DND-41 (cell line): ENCODE measurements at regions not wholly inside any gene's neighbourhood (a gene's known extent, or its start where the extent isn't known, plus 50 kb on each side); places are given as distances from the start of the nearest gene placed in this dataset.

Experiments
- ATAC-seq: fragments of 200-7000 bp; cut with Tn5 transposase; 3 replicates; pipeline ENCODE4 v1.9.1; 2021; ENCODE audit warnings: low read depth; ENCODE audit not compliant: insufficient read depth
- DNase-seq: peaks from one replicate; pipeline ENCODE4 v3.0.0-alpha.2; 2020
- H2AFZ ChIP-seq: 2 replicates; pipeline ENCODE4 v1.6.0; 2012; ENCODE audit warnings: low read depth, low read length
- H3K27ac ChIP-seq: 2 replicates; pipeline ENCODE4 v1.5.1; 2012; ENCODE audit warnings: low read length, inconsistent platforms
- H3K27me3 ChIP-seq: fragments of 200-600 bp; sonication (generic); 2 replicates; pipeline ENCODE4 v1.6.0; 2012; ENCODE audit warnings: low read length, mild to moderate bottlenecking, inconsistent platforms; ENCODE audit not compliant: insufficient read depth, poor library complexity
- H3K36me3 ChIP-seq: 2 replicates; pipeline ENCODE4 v1.5.1; 2012; ENCODE audit warnings: low read length, inconsistent platforms; ENCODE audit not compliant: insufficient read depth
- H3K4me1 ChIP-seq: 2 replicates; pipeline ENCODE4 v1.5.1; 2012; ENCODE audit warnings: mild to moderate bottlenecking, low read length; ENCODE audit not compliant: insufficient read depth
- H3K4me2 ChIP-seq: 2 replicates; pipeline ENCODE4 v1.6.0; 2012; ENCODE audit warnings: mild to moderate bottlenecking, moderate library complexity, low read length, inconsistent platforms; ENCODE audit not compliant: insufficient read depth
- H3K4me3 ChIP-seq, 2 experiments: fragments of 200-600 bp in 1 of 2; shearing (Covaris generic) in 1 of 2; 2 replicates each; pipeline ENCODE4 v1.5.1; 2012 to 2016; ENCODE audit warnings: inconsistent platforms in 2 of 2, low read length in 2 of 2, mild to moderate bottlenecking in 2 of 2, low read depth in 1 of 2, moderate library complexity in 1 of 2
- H3K79me2 ChIP-seq: 2 replicates; pipeline ENCODE4 v1.6.0; 2012; ENCODE audit warnings: low read length, inconsistent platforms; ENCODE audit not compliant: insufficient read depth
- H3K9ac ChIP-seq: 2 replicates; pipeline ENCODE4 v1.6.0; 2012; ENCODE audit warnings: low read depth, mild to moderate bottlenecking, inconsistent platforms, low read length, moderate library complexity
- H3K9me3 ChIP-seq: 2 replicates; pipeline ENCODE4 v1.5.1; 2012; ENCODE audit warnings: low read length, moderate library complexity, mild to moderate bottlenecking, inconsistent platforms; ENCODE audit not compliant: insufficient read depth, severe bottlenecking
- H4K20me1 ChIP-seq: 2 replicates; pipeline ENCODE4 v1.6.0; 2012; ENCODE audit warnings: low read length; ENCODE audit not compliant: insufficient read depth
- CTCF ChIP-seq: IDR thresholded peaks from 2 replicates; pipeline ENCODE4 v1.5.1; 2012; ENCODE audit warnings: borderline replicate concordance, low read length, moderate library complexity, mild to moderate bottlenecking; ENCODE audit not compliant: poor library complexity, severe bottlenecking; ENCODE audit errors: extremely low read depth
- EZH2 ChIP-seq: IDR thresholded peaks from 3 replicates; pipeline ENCODE4 v1.6.1; 2012; ENCODE audit warnings: borderline replicate concordance, low read depth, mild to moderate bottlenecking, moderate library complexity, low read length, inconsistent platforms; ENCODE audit not compliant: severe bottlenecking

GRCh38 chr4:114249976-114250375, 270.5 kb upstream of the ARSJ start:
- H3K4me2 ChIP-seq: no peak overlapping the region
- no peak overlapping the region for H3K27ac ChIP-seq
- no peaks in the 10 kb centered on the region for H4K20me1 ChIP-seq
- TF ChIP-seq CTCF (no peak), EZH2 (no peak)
- H3K9me3 ChIP-seq: no peaks in the 10 kb centered on the region
- H3K9ac ChIP-seq: no peak overlapping the region
- no peak for DNase-seq
- H3K79me2 ChIP-seq: no peaks in the 10 kb centered on the region
- no peaks in the 10 kb centered on the region for H3K4me1 ChIP-seq
- no peak overlapping the region for H3K4me3 ChIP-seq
- H3K27me3 ChIP-seq: no peaks in the 10 kb centered on the region
- no peaks in the 10 kb centered on the region for H3K36me3 ChIP-seq
- no peak for ATAC-seq
- no peak overlapping the region for H2AFZ ChIP-seq

- Histone ChIP-seq H3K79me2 (no peaks in the 10 kb centered on the region), H2AFZ (no peak overlapping the region), H3K4me1 (no peaks in the 10 kb centered on the region), H3K4me3 (no peak overlapping the region), H4K20me1 (no peaks in the 10 kb centered on the region), H3K9me3 (no peaks in the 10 kb centered on the region), H3K4me2 (no peak overlapping the region), H3K27me3 (no peaks in the 10 kb centered on the region), H3K9ac (no peak overlapping the region), H3K36me3 (no peaks in the 10 kb centered on the region), H3K27ac (no peak overlapping the region)
- DNase-seq: no peak
- no peak for ATAC-seq
- no peak for TF ChIP-seq CTCF
- TF ChIP-seq EZH2: no peak
Observed at GRCh38 chr4:114250439-114250891, 271.0 kb upstream of the ARSJ start.

GRCh38 chr4:114251020-114251419, 271.6 kb upstream of the ARSJ start:
- Histone ChIP-seq H3K9me3 (no peaks in the 10 kb centered on the region), H3K4me3 (no peak overlapping the region), H3K27ac (no peak overlapping the region), H3K9ac (no peak overlapping the region), H3K27me3 (no peaks in the 10 kb centered on the region), H2AFZ (no peak overlapping the region), H3K4me2 (no peak overlapping the region), H3K4me1 (no peaks in the 10 kb centered on the region), H3K36me3 (no peaks in the 10 kb centered on the region), H3K79me2 (no peaks in the 10 kb centered on the region), H4K20me1 (no peaks in the 10 kb centered on the region)
- DNase-seq (no peak), ATAC-seq (no peak)
- TF ChIP-seq EZH2 (no peak), CTCF (no peak)

- no peaks in the 10 kb centered on the region for H3K79me2 ChIP-seq
- DNase-seq: no peak
- H3K27ac ChIP-seq: no peak overlapping the region
- no peak for ATAC-seq
- H3K4me2 ChIP-seq: no peak overlapping the region
- no peak for TF ChIP-seq EZH2
- TF ChIP-seq CTCF: no peak
- no peaks in the 10 kb centered on the region for H3K4me1 ChIP-seq
- no peak overlapping the region for H3K9ac ChIP-seq
- H3K4me3 ChIP-seq: no peak overlapping the region
- no peaks in the 10 kb centered on the region for H3K36me3 ChIP-seq
- no peaks in the 10 kb centered on the region for H3K27me3 ChIP-seq
- no peak overlapping the region for H2AFZ ChIP-seq
- no peaks in the 10 kb centered on the region for H4K20me1 ChIP-seq
- no peaks in the 10 kb centered on the region for H3K9me3 ChIP-seq
Observed at GRCh38 chr4:114252499-114252898, 273.1 kb upstream of the ARSJ start.
